AG08396 (cell line): ENCODE measurements at regions not wholly inside any gene's neighbourhood (a gene's known extent, or its start where the extent isn't known, plus 50 kb on each side); places are given as distances from the start of the nearest gene placed in this dataset.
"Not testable (repeated sequence)": the region's sequence is repeated elsewhere in the genome, so short reads cannot be mapped to it uniquely, and the experiment has no call there.

ENCODE experiments used
- DNase-seq: peaks from one replicate; pipeline ENCODE4 v3.0.0; 2012; ENCODE audit warnings: low spot score, mixed read lengths

- DNase-seq: no peak
These were observed 50.2 kb upstream of the CPNE4 start for GRCh38 chr3:132084982-132085381.

DNA sequence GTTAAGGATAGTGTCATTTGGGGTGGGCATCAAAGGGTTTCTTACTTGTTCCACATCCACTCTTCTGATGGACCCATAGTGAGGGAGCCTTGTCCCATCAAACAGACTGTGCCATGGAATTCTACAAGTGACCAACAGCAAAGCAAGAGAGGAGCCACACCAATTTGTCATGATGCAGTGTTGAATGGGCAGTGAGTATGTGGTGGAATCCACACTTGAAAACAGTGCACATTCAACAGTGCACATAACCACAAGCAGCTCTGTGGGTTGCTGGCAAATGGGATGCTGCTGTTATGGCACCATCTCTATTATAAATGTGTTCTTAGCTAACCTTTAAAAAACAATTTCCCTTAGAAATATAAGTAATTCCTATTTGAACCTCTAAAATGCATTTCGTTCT lies 52.5 kb upstream of the CPNE4 start:
- no peak for DNase-seq

- DNase-seq: no peak
These were observed 53.5 kb upstream of the CPNE4 start for GRCh38 chr3:132088291-132088690.

DNA sequence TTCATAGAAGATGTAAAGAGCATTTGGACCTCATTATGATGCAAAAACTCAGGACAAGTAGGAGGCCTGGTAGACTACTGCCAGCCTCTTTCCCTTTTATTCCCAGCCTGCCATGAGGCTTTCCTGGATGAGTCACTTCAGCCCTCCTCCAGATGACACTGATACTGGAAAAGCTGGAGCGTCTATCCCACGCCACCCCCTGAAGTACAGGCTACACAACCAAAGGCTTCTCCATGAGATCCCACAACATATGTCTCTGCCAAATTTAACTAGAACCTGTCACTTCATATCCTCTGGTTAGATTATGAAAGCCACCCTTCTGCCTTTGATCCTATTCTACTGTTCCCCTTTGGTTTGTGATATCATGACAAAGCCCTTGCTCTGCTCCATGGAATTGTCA lies 56.1 kb upstream of the CPNE4 start:
- DNase-seq: no peak

GRCh38 chr3:132116601-132117000 lies 81.8 kb upstream of the CPNE4 start:
- no peak for DNase-seq

- peak; percentile 12 for DNase-seq
These were observed 82.8 kb upstream of the CPNE4 start for GRCh38 chr3:132117642-132118041.

DNA sequence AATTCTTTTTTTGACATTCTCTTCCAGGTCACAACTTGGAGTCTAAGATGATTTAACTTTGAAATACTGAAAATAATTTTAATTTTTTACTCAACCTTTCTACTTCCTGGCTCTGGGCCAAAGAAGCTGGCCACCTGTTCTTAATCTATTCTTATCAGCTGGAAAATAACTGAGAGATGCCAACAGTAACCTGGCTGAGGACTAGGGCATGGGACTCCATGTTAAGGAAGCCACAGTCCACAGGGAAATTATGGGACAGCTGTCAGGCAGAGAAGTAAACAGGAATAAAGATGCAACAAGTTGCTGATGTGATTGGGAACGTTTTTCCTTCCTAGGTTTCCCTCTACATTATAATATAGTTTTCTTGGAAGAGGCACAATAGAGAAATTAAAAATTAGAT lies 84.7 kb upstream of the CPNE4 start:
- no peak for DNase-seq

GRCh38 chr3:132124096-132124495 lies 89.3 kb upstream of the CPNE4 start:
- DNase-seq: no peak

- no peak for DNase-seq
These were observed 90.0 kb upstream of the CPNE4 start for GRCh38 chr3:132124651-132125284.

DNA sequence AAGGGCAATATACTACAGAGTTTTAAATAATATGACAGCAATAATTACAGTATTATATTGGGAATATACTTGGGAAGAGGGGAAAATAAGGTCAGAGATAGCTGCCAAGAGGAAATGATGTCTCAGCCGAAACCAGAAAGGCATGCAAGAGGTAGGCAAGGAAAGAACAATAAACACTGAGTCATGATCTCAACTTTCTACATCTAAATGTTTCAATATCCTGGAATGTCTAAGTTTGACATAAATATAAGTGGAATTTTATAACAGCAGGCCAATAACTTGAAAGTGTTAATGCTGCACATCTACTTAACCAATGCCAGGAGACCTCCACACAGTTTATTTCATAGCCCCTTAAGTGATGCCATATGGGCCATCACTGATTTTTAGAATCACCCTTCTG lies 99.8 kb upstream of the CPNE4 start:
- peak; percentile 47 for DNase-seq

GRCh38 chr3:132135628-132136333 lies 101.0 kb upstream of the CPNE4 start:
- peak; percentile 85 for DNase-seq

DNA sequence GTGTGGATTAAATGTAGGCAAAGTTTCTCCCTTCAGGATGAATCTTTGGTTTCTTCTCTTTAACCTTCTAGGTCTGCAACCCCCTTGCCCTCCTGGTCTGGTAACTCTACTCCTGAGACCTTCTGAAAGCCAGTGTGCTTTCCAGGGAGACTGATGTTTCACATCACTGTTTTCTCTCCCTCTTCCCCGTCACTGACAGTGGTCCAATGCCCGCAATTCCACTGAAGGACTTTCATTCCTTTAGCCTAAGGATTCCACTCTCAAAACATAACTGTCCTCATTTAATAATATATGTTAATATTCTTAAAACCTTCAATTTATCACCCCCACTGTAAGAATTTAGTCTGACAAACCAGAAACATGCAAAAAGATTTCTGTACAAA lies 101.5 kb upstream of the CPNE4 start:
- DNase-seq: no peak

- not testable (repeated sequence) for DNase-seq
These were observed 102.1 kb upstream of the CPNE4 start for GRCh38 chr3:132136902-132137301.

DNA sequence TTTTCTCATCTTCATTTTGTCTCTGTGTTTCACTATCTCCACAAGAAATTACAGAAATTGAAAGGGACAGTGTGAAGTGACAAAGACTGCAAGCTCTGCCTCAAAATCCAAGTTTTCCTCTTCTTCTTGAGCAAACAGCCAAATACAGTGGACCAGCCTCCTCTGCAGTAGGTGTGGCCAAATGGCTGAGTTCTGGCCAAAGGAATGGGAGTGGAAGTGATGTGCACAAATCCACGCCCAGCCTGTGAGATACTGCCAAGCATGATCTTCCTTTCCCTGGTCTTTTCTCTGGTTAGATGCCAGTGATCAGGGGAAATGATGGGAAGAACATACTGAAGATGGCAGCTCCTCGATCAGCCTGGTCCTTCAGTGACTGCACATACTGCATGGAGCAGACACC lies 111.0 kb upstream of the CPNE4 start:
- peak; percentile 19 for DNase-seq

GRCh38 chr3:132154619-132155018 lies 119.8 kb upstream of the CPNE4 start:
- DNase-seq: no peak

GRCh38 chr3:132159145-132159544 lies 124.3 kb upstream of the CPNE4 start:
- no peak for DNase-seq

DNA sequence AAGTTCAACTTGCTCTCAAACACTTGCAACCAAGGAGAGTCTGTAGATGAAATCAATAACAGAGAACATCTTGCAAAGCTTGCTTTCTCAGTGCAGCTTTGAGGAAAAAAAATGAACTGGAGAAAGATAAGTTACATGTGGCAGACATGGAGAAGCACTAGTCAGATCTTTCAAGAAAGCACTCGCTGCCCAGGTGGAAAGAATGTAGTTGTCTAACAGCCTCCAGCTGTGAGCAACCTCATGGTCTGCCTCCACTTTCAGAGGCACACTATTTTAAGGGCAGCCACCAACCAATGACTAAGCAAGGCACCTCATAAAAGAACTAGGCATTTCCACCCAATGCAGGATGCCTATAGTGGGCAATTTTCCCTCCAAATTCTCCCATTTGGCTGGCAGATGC lies 125.4 kb upstream of the CPNE4 start:
- no peak for DNase-seq

- no peak for DNase-seq
These were observed 126.8 kb upstream of the CPNE4 start for GRCh38 chr3:132161608-132162007.

GRCh38 chr3:132164469-132165092 lies 129.8 kb upstream of the CPNE4 start:
- no peak for DNase-seq

GRCh38 chr3:132167870-132168269 lies 133.1 kb upstream of the CPNE4 start:
- DNase-seq: no peak

DNA sequence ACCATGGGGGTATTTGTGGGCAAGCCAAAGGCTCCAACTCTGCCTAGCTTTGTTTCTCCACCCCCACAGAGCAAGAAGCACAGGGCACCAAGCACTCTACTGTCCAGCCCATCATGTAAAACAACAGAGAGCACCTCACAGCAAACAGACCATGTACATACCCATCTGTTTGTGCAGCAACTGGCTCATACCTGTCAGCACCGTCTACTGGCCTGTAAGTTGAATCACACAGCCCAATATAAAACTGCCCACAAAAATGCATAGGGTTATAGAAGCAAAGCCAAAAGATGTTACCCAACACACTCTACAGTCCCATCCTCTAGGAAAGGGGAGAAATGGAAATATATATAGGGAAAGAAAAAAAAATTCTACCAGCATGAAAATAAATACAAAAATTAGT lies 139.7 kb upstream of the CPNE4 start:
- no peak for DNase-seq

GRCh38 chr3:132180337-132180791 lies 136.8 kb upstream of the ACP3 start:
- peak; percentile 35 for DNase-seq

DNA sequence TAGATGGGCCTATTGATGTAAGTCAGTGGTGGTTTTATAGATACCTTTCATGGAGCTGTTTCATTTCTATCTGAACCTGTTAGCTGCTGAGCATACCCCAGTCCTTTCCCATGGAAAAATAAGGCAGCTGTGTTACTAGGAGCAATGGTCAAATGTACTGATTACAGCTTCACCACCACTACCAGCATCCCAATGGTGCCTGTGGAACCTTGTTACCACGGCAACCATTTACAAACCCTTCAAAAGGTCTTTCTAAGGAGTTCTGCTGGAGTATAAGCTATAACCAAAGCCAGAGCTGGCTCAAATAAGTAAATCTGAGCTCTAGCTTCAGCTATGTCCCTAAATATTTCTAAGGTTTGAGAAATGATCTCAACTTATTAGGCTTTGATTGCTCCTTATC lies 133.4 kb upstream of the ACP3 start:
- no peak for DNase-seq

DNA sequence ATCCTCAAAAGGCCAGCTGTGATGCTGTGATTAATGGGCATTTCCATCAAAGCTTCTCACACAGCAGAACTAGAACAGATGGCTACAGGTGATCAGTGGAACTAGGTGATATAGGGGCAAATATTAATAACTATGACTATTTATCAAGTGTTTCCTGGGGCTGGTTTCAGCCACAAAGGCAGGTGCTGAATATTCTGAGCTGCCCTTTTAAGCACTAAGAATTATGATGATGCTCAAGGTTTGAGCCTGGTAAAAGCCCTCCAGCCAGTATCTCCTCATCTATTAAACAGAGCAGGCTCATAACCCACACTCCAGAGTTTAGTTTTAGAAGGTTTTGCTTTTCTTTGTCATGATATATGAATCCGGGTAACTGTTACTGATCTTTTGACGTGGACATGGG lies 129.5 kb upstream of the ACP3 start:
- DNase-seq: no peak
